ENCODE measurements at regions not wholly inside any gene's neighbourhood (a gene's known extent, or its start where the extent isn't known, plus 50 kb on each side); places are given as distances from the start of the nearest gene placed in this dataset.
"Not testable (repeated sequence)": the region's sequence is repeated elsewhere in the genome, so short reads cannot be mapped to it uniquely, and the experiment has no call there.

DNA sequence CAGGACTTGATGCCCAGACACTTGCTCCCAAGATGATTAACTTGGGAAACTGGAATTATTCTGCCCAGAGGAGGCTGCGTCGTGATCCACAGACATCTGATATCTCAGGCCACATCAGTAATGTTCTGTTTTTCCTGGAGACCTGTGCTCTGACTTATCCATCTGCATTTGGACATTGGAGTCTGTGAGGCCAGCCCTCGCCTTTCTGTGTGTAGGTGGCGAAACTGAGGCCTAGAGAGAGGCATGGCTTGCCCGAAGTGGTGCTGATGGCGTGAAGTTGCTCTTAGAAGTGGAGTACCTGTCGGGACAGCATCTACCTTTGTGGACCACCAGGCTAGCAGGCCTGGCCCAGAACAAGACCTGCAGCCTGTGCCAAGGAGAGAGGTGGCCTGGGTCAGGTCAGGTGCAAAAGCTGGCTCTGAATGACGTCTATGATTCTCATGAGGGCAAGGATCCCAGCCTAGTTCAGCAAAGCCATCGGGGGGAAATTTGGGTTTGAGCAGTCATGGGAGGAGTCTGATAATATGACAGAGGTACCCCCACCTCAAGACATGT, 186.8 kb upstream of the ZNF469 start:
- Histone ChIP-seq H3K4me1 (no peaks in the 10 kb centered on the region), H3K9me3 (ENCODE audit: control insufficient read depth, low read length) (no peaks in the 10 kb centered on the region), H3K4me2 (ENCODE audit: low read length) (no peak overlapping the region), H3K4me3 (ENCODE audit: low read depth, low read length) (no peak overlapping the region), H3K27ac (no peak overlapping the region), H2AFZ (no peak overlapping the region), H3K27me3 (ENCODE audit: control insufficient read depth, insufficient read depth, low read length) (no peaks in the 10 kb centered on the region), H3K79me2 (no peaks in the 10 kb centered on the region), H3K9ac (no peak overlapping the region), H3K36me3 (ENCODE audit: control insufficient read depth, insufficient read depth, low read length) (no peaks in the 10 kb centered on the region)
- TF ChIP-seq, protein P1, sequence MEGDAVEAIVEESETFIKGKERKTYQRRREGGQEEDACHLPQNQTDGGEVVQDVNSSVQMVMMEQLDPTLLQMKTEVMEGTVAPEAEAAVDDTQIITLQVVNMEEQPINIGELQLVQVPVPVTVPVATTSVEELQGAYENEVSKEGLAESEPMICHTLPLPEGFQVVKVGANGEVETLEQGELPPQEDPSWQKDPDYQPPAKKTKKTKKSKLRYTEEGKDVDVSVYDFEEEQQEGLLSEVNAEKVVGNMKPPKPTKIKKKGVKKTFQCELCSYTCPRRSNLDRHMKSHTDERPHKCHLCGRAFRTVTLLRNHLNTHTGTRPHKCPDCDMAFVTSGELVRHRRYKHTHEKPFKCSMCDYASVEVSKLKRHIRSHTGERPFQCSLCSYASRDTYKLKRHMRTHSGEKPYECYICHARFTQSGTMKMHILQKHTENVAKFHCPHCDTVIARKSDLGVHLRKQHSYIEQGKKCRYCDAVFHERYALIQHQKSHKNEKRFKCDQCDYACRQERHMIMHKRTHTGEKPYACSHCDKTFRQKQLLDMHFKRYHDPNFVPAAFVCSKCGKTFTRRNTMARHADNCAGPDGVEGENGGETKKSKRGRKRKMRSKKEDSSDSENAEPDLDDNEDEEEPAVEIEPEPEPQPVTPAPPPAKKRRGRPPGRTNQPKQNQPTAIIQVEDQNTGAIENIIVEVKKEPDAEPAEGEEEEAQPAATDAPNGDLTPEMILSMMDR (IDR thresholded peaks at IDR 0.05), result no peak

GRCh38 chr16:88196471-88197400, 186.0 kb upstream of the ZNF469 start:
- no peak overlapping the region for H3K9ac ChIP-seq
- H3K4me3 ChIP-seq (ENCODE audit: low read depth, low read length), result no peak overlapping the region
- no peaks in the 10 kb centered on the region for H3K36me3 ChIP-seq (ENCODE audit: control insufficient read depth, insufficient read depth, low read length)
- H3K79me2 ChIP-seq, result no peaks in the 10 kb centered on the region
- H3K27me3 ChIP-seq (ENCODE audit: control insufficient read depth, insufficient read depth, low read length), result no peaks in the 10 kb centered on the region
- no peaks in the 10 kb centered on the region for H3K9me3 ChIP-seq (ENCODE audit: control insufficient read depth, low read length)
- no peak overlapping the region for H2AFZ ChIP-seq
- no peaks in the 10 kb centered on the region for H3K4me1 ChIP-seq
- H3K4me2 ChIP-seq (ENCODE audit: low read length), result no peak overlapping the region
- H3K27ac ChIP-seq, result no peak overlapping the region
- TF ChIP-seq, protein P1 (IDR thresholded peaks at IDR 0.05), result no peak

GRCh38 chr16:88197481-88198456, 185.0 kb upstream of the ZNF469 start:
- Histone ChIP-seq H3K36me3 (ENCODE audit: control insufficient read depth, insufficient read depth, low read length) (no peaks in the 10 kb centered on the region), H3K4me1 (no peaks in the 10 kb centered on the region), H3K4me3 (ENCODE audit: low read depth, low read length) (no peak overlapping the region), H3K27ac (no peak overlapping the region), H3K4me2 (ENCODE audit: low read length) (no peak overlapping the region), H3K9ac (no peak overlapping the region), H3K27me3 (ENCODE audit: control insufficient read depth, insufficient read depth, low read length) (no peaks in the 10 kb centered on the region), H2AFZ (no peak overlapping the region), H3K79me2 (no peaks in the 10 kb centered on the region), H3K9me3 (ENCODE audit: control insufficient read depth, low read length) (no peaks in the 10 kb centered on the region)
- TF ChIP-seq, protein P1 (IDR thresholded peaks at IDR 0.05), result no peak

GRCh38 chr16:88198457-88199295, 184.1 kb upstream of the ZNF469 start:
- not testable (repeated sequence) for H2AFZ ChIP-seq; H3K27me3 ChIP-seq (ENCODE audit: control insufficient read depth, insufficient read depth, low read length); H3K9ac ChIP-seq; H3K27ac ChIP-seq; H3K4me3 ChIP-seq (ENCODE audit: low read depth, low read length); H3K4me1 ChIP-seq; H3K36me3 ChIP-seq (ENCODE audit: control insufficient read depth, insufficient read depth, low read length); H3K9me3 ChIP-seq (ENCODE audit: control insufficient read depth, low read length); H3K4me2 ChIP-seq (ENCODE audit: low read length); H3K79me2 ChIP-seq

- H3K4me3 ChIP-seq (ENCODE audit: low read depth, low read length); H3K4me1 ChIP-seq; H3K4me2 ChIP-seq (ENCODE audit: low read length); H3K9me3 ChIP-seq (ENCODE audit: control insufficient read depth, low read length); H3K36me3 ChIP-seq (ENCODE audit: control insufficient read depth, insufficient read depth, low read length); H3K27ac ChIP-seq; H3K79me2 ChIP-seq; H2AFZ ChIP-seq; H3K9ac ChIP-seq; H3K27me3 ChIP-seq (ENCODE audit: control insufficient read depth, insufficient read depth, low read length): not testable (repeated sequence)
Observed at GRCh38 chr16:88199296-88200153, 183.2 kb upstream of the ZNF469 start.

- not testable (repeated sequence) for H3K79me2 ChIP-seq; H3K27me3 ChIP-seq (ENCODE audit: control insufficient read depth, insufficient read depth, low read length); H3K4me2 ChIP-seq (ENCODE audit: low read length); H3K27ac ChIP-seq; H3K4me1 ChIP-seq; H3K9me3 ChIP-seq (ENCODE audit: control insufficient read depth, low read length); H3K9ac ChIP-seq; H2AFZ ChIP-seq; H3K4me3 ChIP-seq (ENCODE audit: low read depth, low read length); H3K36me3 ChIP-seq (ENCODE audit: control insufficient read depth, insufficient read depth, low read length)
Observed at GRCh38 chr16:88200154-88200895, 182.4 kb upstream of the ZNF469 start.
